ENCODE measurements at regions not wholly inside any gene's neighbourhood (a gene's known extent, or its start where the extent isn't known, plus 50 kb on each side); places are given as distances from the start of the nearest gene placed in this dataset.

- TF ChIP-seq HOXD13 (CRISPR knock-in tag; IDR thresholded peaks at IDR 0.05; ENCODE audit: borderline replicate concordance) = no peak
- no peak for TF ChIP-seq CTCF (tag by site-specific recombination; IDR thresholded peaks at IDR 0.05)
- no peak for TF ChIP-seq ZBTB7A (tag by site-specific recombination; IDR thresholded peaks at IDR 0.05; ENCODE audit: low read depth)
Observed at GRCh38 chr22:44617828-44618227, 84.2 kb upstream of the PRR5 start.
